ENCODE measurements at regions not wholly inside any gene's neighbourhood (a gene's known extent, or its start where the extent isn't known, plus 50 kb on each side); places are given as distances from the start of the nearest gene placed in this dataset.
"Not testable (repeated sequence)": the region's sequence is repeated elsewhere in the genome, so short reads cannot be mapped to it uniquely, and the experiment has no call there.

- no peak for DNase-seq
These were observed 1068.0 kb upstream of the ALCAM start for GRCh38 chr3:104298662-104299061.

- no peak for DNase-seq
These were observed 1050.6 kb upstream of the ALCAM start for GRCh38 chr3:104316118-104316517.

- DNase-seq = no peak
These were observed 1043.5 kb upstream of the ALCAM start for GRCh38 chr3:104323226-104323625.

- DNase-seq = no peak
These were observed 1019.4 kb upstream of the ALCAM start for GRCh38 chr3:104347291-104347690.

GRCh38 chr3:104349836-104350235, 1016.9 kb upstream of the ALCAM start:
- DNase-seq = no peak

GRCh38 chr3:104353951-104354350, 1012.8 kb upstream of the ALCAM start:
- DNase-seq = no peak

- DNase-seq = no peak
These were observed 1007.2 kb upstream of the ALCAM start for GRCh38 chr3:104359546-104359945.

GRCh38 chr3:104360038-104360437, 1006.7 kb upstream of the ALCAM start:
- DNase-seq = no peak

- not testable (repeated sequence) for DNase-seq
These were observed 1005.0 kb upstream of the ALCAM start for GRCh38 chr3:104361748-104362147.

- no peak for DNase-seq
These were observed 1004.4 kb upstream of the ALCAM start for GRCh38 chr3:104362319-104362718.

- DNase-seq = no peak
These were observed 999.7 kb upstream of the ALCAM start for GRCh38 chr3:104367000-104367399.

- no peak for DNase-seq
These were observed 997.9 kb upstream of the ALCAM start for GRCh38 chr3:104368760-104369159.

- no peak for DNase-seq
These were observed 981.3 kb upstream of the ALCAM start for GRCh38 chr3:104385421-104385820.

- peak; percentile 69 for DNase-seq
These were observed 978.1 kb upstream of the ALCAM start for GRCh38 chr3:104388619-104389018.

- DNase-seq = no peak
These were observed 974.4 kb upstream of the ALCAM start for GRCh38 chr3:104392327-104392726.

GRCh38 chr3:104396974-104397669, 969.6 kb upstream of the ALCAM start:
- no peak for DNase-seq

- no peak for DNase-seq
These were observed 969.0 kb upstream of the ALCAM start for GRCh38 chr3:104397713-104398112.

GRCh38 chr3:104402902-104403301, 963.8 kb upstream of the ALCAM start:
- no peak for DNase-seq

- no peak for DNase-seq
These were observed 955.0 kb upstream of the ALCAM start for GRCh38 chr3:104411757-104412156.

- no peak for DNase-seq
These were observed 953.8 kb upstream of the ALCAM start for GRCh38 chr3:104412608-104413580.

GRCh38 chr3:104428337-104428925, 938.3 kb upstream of the ALCAM start:
- no peak for DNase-seq

GRCh38 chr3:104429727-104430126, 937.0 kb upstream of the ALCAM start:
- no peak for DNase-seq

- no peak for DNase-seq
These were observed 930.2 kb upstream of the ALCAM start for GRCh38 chr3:104436506-104436905.

Data from NCI-H2081 treated with DMSO at 0.1 percent for 48 hours (cell line).